ENCODE measurements at regions not wholly inside any gene's neighbourhood (a gene's known extent, or its start where the extent isn't known, plus 50 kb on each side); places are given as distances from the start of the nearest gene placed in this dataset.

GRCh38 chr4:107363125-107363524, 327.0 kb upstream of the DKK2 start:
- TF ChIP-seq, protein P1, sequence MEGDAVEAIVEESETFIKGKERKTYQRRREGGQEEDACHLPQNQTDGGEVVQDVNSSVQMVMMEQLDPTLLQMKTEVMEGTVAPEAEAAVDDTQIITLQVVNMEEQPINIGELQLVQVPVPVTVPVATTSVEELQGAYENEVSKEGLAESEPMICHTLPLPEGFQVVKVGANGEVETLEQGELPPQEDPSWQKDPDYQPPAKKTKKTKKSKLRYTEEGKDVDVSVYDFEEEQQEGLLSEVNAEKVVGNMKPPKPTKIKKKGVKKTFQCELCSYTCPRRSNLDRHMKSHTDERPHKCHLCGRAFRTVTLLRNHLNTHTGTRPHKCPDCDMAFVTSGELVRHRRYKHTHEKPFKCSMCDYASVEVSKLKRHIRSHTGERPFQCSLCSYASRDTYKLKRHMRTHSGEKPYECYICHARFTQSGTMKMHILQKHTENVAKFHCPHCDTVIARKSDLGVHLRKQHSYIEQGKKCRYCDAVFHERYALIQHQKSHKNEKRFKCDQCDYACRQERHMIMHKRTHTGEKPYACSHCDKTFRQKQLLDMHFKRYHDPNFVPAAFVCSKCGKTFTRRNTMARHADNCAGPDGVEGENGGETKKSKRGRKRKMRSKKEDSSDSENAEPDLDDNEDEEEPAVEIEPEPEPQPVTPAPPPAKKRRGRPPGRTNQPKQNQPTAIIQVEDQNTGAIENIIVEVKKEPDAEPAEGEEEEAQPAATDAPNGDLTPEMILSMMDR (IDR thresholded peaks at IDR 0.05): no peak
- TF ChIP-seq POLR2AphosphoS5 (IDR thresholded peaks at IDR 0.05) (no peak), EP300 (IDR thresholded peaks at IDR 0.05) (no peak), POLR2A (IDR thresholded peaks at IDR 0.05) (no peak)
